Neural crest cell (in vitro differentiated cells): ENCODE measurements at regions not wholly inside any gene's neighbourhood (a gene's known extent, or its start where the extent isn't known, plus 50 kb on each side); places are given as distances from the start of the nearest gene placed in this dataset.
"Not testable (repeated sequence)": the region's sequence is repeated elsewhere in the genome, so short reads cannot be mapped to it uniquely, and the experiment has no call there.

ENCODE experiments used
- DNase-seq: peaks from one replicate; pipeline ENCODE4 v3.0.0; 2021; ENCODE audit warnings: low read depth, mixed read lengths, low spot score
- H3K27ac Mint-ChIP-seq: one replicate; pipeline ENCODE4 v1.8.0; 2021; ENCODE audit warnings: mild to moderate bottlenecking, mixed read lengths; ENCODE audit not compliant: unreplicated experiment
- H3K27me3 Mint-ChIP-seq: 2 replicates; pipeline ENCODE4 v1.8.0; 2021; ENCODE audit warnings: low read depth, mild to moderate bottlenecking, mixed read lengths
- H3K36me3 Mint-ChIP-seq: 2 replicates; pipeline ENCODE4 v1.8.0; 2021; ENCODE audit warnings: low read depth, mild to moderate bottlenecking, mixed read lengths
- H3K4me1 Mint-ChIP-seq: 2 replicates; pipeline ENCODE4 v1.8.0; 2021; ENCODE audit warnings: mixed read lengths
- H3K4me3 Mint-ChIP-seq: one replicate; pipeline ENCODE4 v1.8.0; 2021; ENCODE audit warnings: mild to moderate bottlenecking, mixed read lengths
- H3K9me3 Mint-ChIP-seq: 2 replicates; pipeline ENCODE4 v1.8.0; 2021; ENCODE audit warnings: mixed read lengths
- CTCF ChIP-seq: fragments of 200-600 bp; sonication (generic); conservative IDR thresholded peaks from 2 replicates; pipeline ENCODE4 v1.5.0; 2021; ENCODE audit warnings: antibody characterized with exemption, mild to moderate bottlenecking

- Mint-ChIP-seq H3K36me3 (no peaks in the 10 kb centered on the region), H3K27ac (no peak overlapping the region), H3K4me1 (peaks cover 4% of the 10 kb centered on the region), H3K9me3 (peaks cover 7% of the 10 kb centered on the region), H3K27me3 (no peaks in the 10 kb centered on the region), H3K4me3 (no peak overlapping the region)
- no peak for DNase-seq
- TF ChIP-seq CTCF, result no peak
Observed at GRCh38 chr13:111589992-111590391, 269.6 kb downstream of the TEX29 start.

GRCh38 chr13:111590796-111591195 is 270.4 kb downstream of the TEX29 start:
- H3K36me3 Mint-ChIP-seq, result no peaks in the 10 kb centered on the region
- H3K27me3 Mint-ChIP-seq, result no peaks in the 10 kb centered on the region
- no peak overlapping the region for H3K27ac Mint-ChIP-seq
- no peak for DNase-seq
- peaks cover 7% of the 10 kb centered on the region for H3K9me3 Mint-ChIP-seq
- no peak for TF ChIP-seq CTCF
- H3K4me3 Mint-ChIP-seq, result no peak overlapping the region
- H3K4me1 Mint-ChIP-seq, result peaks cover 4% of the 10 kb centered on the region

GRCh38 chr13:111593490-111593889 is 273.0 kb downstream of the TEX29 start:
- not testable (repeated sequence) for H3K27me3 Mint-ChIP-seq, H3K9me3 Mint-ChIP-seq

GRCh38 chr13:111594606-111595005 is 274.2 kb downstream of the TEX29 start:
- TF ChIP-seq CTCF, result no peak
- Mint-ChIP-seq H3K9me3 (peaks cover 7% of the 10 kb centered on the region), H3K27me3 (no peaks in the 10 kb centered on the region), H3K4me1 (peaks cover 32% of the 10 kb centered on the region), H3K4me3 (no peak overlapping the region), H3K36me3 (no peaks in the 10 kb centered on the region), H3K27ac (peak overlapping the region; percentile 22)
- no peak for DNase-seq

More at GRCh38 chr13:111593490-111593889, 273.0 kb downstream of the TEX29 start:
- not testable (repeated sequence) for H3K27ac Mint-ChIP-seq, DNase-seq, H3K4me3 Mint-ChIP-seq, H3K36me3 Mint-ChIP-seq
- H3K4me1 Mint-ChIP-seq, result peaks cover 21% of the 10 kb centered on the region

GRCh38 chr13:111595276-111595675 is 274.8 kb downstream of the TEX29 start:
- Mint-ChIP-seq H3K27me3 (no peaks in the 10 kb centered on the region), H3K9me3 (peaks cover under 1% of the 10 kb centered on the region), H3K4me1 (peaks cover 32% of the 10 kb centered on the region), H3K36me3 (no peaks in the 10 kb centered on the region), H3K4me3 (no peak overlapping the region), H3K27ac (no peak overlapping the region)
- DNase-seq, result no peak
- no peak for TF ChIP-seq CTCF

- Mint-ChIP-seq H3K4me3 (no peak overlapping the region), H3K4me1 (peaks cover 32% of the 10 kb centered on the region), H3K27me3 (no peaks in the 10 kb centered on the region), H3K27ac (peak overlapping the region; percentile 52), H3K9me3 (no peaks in the 10 kb centered on the region), H3K36me3 (no peaks in the 10 kb centered on the region)
- TF ChIP-seq CTCF, result no peak
- no peak for DNase-seq
Observed at GRCh38 chr13:111595791-111596190, 275.3 kb downstream of the TEX29 start.
